ENCODE measurements at regions not wholly inside any gene's neighbourhood (a gene's known extent, or its start where the extent isn't known, plus 50 kb on each side); places are given as distances from the start of the nearest gene placed in this dataset.
A peak's percentile ranks its signal among the peaks of the same experiment; 100 is the strongest.

DNA sequence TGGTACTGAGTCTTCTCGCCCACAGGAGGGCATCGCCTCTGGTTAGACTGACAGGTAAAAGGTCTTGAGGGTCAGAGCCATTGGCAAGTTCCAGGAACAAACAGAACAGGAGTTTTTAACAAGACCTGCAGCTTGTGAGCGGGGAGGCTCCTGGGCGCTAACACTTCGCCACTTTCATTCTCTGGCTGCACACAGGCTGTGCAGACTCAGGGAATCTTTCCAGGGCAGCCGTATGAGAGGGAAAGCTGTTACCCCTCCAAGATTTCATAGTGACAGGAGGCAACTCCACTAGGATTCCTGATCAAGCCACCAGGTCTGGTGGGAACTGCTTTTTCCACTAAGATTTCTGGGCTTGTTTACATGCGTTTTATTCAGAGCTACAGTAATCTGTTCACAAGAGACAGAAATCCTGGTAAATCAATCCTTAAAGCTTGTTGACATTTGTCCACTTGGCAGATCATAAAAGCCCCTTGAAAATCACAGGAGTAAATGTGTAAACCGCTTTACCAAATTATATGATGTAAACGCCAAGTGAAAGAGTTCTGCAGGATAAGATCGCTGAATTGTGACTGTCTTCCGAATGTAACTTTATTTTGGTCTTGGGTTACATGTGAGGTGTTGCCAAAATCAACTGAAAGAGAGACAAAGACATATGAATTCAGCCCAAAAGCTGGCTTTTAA, 190.6 kb downstream of the MZT1 start (continued):
- TF ChIP-seq ZMYM4 (CRISPR knock-in tag; IDR thresholded peaks at IDR 0.05), result peak; percentile 35; the same call in 1 of the 2 replicates
- TF ChIP-seq ZNF264 (CRISPR knock-in tag; IDR thresholded peaks at IDR 0.05), result peak; percentile 63
- peak; percentile 80 for TF ChIP-seq GFI1 (CRISPR knock-in tag; IDR thresholded peaks at IDR 0.05; ENCODE audit: borderline replicate concordance)
- 0 out of 2 replicates have a peak, but pooled peaks have one; percentile 17 for TF ChIP-seq GATAD1 (CRISPR knock-in tag; IDR thresholded peaks at IDR 0.05)
- TF ChIP-seq FOXA1 (IDR thresholded peaks at IDR 0.05), result no peak
- 0 out of 2 replicates have a peak, but pooled peaks have one; percentile 15 for TF ChIP-seq FOXA1 (CRISPR knock-in tag; IDR thresholded peaks at IDR 0.05)
- no peak for TF ChIP-seq ELF3 (CRISPR knock-in tag; IDR thresholded peaks at IDR 0.05)
- 0 out of 2 replicates have a peak, but pooled peaks have one; percentile 7 for TF ChIP-seq ARID5B (CRISPR knock-in tag; IDR thresholded peaks at IDR 0.05)
- TF ChIP-seq SOX13 (IDR thresholded peaks at IDR 0.05), result no peak
- no peak for TF ChIP-seq SOX13 (CRISPR knock-in tag; conservative IDR thresholded peaks at IDR 0.05 in 1 of 2, IDR thresholded peaks at IDR 0.05 in 1 of 2)
- no peak for TF ChIP-seq ZNF569 (CRISPR knock-in tag; IDR thresholded peaks at IDR 0.05; ENCODE audit: borderline replicate concordance)
- 0 out of 2 replicates have a peak, but pooled peaks have one; percentile 30 for TF ChIP-seq HDAC1 (CRISPR knock-in tag; IDR thresholded peaks at IDR 0.05)
- no peak for TF ChIP-seq RCOR2 (CRISPR knock-in tag; IDR thresholded peaks at IDR 0.05)
- no peak for TF ChIP-seq ZNF660 (CRISPR knock-in tag; IDR thresholded peaks at IDR 0.05; ENCODE audit: borderline replicate concordance, low read depth)
- no peak for TF ChIP-seq CCAR2 (optimal IDR thresholded peaks at IDR 0.05; ENCODE audit: low read depth, low read length)
- TF ChIP-seq SIX1 (CRISPR knock-in tag; IDR thresholded peaks at IDR 0.05; ENCODE audit: borderline replicate concordance), result no peak
- TF ChIP-seq ZUFSP (CRISPR knock-in tag; IDR thresholded peaks at IDR 0.05; ENCODE audit: borderline replicate concordance), result no peak
- no peak for TF ChIP-seq JARID2 (CRISPR knock-in tag; IDR thresholded peaks at IDR 0.05; ENCODE audit: insufficient replicate concordance)
- TF ChIP-seq, protein P1, sequence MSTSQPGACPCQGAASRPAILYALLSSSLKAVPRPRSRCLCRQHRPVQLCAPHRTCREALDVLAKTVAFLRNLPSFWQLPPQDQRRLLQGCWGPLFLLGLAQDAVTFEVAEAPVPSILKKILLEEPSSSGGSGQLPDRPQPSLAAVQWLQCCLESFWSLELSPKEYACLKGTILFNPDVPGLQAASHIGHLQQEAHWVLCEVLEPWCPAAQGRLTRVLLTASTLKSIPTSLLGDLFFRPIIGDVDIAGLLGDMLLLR (CRISPR knock-in tag; IDR thresholded peaks at IDR 0.05), result no peak
- TF ChIP-seq ZBTB33 (CRISPR knock-in tag; IDR thresholded peaks at IDR 0.05), result 0 out of 2 replicates have a peak, but pooled peaks have one; percentile 9
- TF ChIP-seq ZNF616 (CRISPR knock-in tag; IDR thresholded peaks at IDR 0.05; ENCODE audit: low read depth), result no peak
- TF ChIP-seq FOXP1 (IDR thresholded peaks at IDR 0.05), result no peak
- 0 out of 2 replicates have a peak, but pooled peaks have one; percentile 34 for TF ChIP-seq FOXP1 (CRISPR knock-in tag; IDR thresholded peaks at IDR 0.05)
- TF ChIP-seq ZNF446 (CRISPR knock-in tag; IDR thresholded peaks at IDR 0.05), result no peak
